Mesendoderm (in vitro differentiated cells): ENCODE measurements at regions not wholly inside any gene's neighbourhood (a gene's known extent, or its start where the extent isn't known, plus 50 kb on each side); places are given as distances from the start of the nearest gene placed in this dataset.
A peak's percentile ranks its signal among the peaks of the same experiment; 100 is the strongest.

ENCODE experiments used
- DNase-seq: peaks from one replicate; pipeline ENCODE4 v3.0.0; 2013
- H2AK5ac ChIP-seq: 2 replicates; pipeline ENCODE4 v1.6.1; 2013; ENCODE audit warnings: low read length, inconsistent platforms
- H2BK120ac ChIP-seq: 2 replicates; pipeline ENCODE4 v1.6.1; 2013; ENCODE audit warnings: low read depth, mild to moderate bottlenecking, low read length, moderate library complexity, mixed read lengths
- H2BK15ac ChIP-seq: replicated peaks from 2 replicates; pipeline ENCODE4 v1.6.1; 2013; ENCODE audit warnings: low read depth, mild to moderate bottlenecking, moderate library complexity
- H2BK5ac ChIP-seq: 2 replicates; pipeline ENCODE4 v1.6.1; 2013; ENCODE audit warnings: low read length, inconsistent platforms
- H3K18ac ChIP-seq: 2 replicates; pipeline ENCODE4 v1.6.1; 2013; ENCODE audit warnings: mild to moderate bottlenecking, low read length, mixed read lengths
- H3K23ac ChIP-seq: one replicate; pipeline ENCODE4 v1.6.1; 2013; ENCODE audit warnings: low read length
- H3K27ac ChIP-seq: 2 replicates; pipeline ENCODE4 v1.5.1; 2013; ENCODE audit warnings: low read depth, mild to moderate bottlenecking, inconsistent platforms, low read length, moderate library complexity
- H3K27me3 ChIP-seq: 2 replicates; pipeline ENCODE4 v1.6.1; 2013; ENCODE audit warnings: low read length, control low read depth, mild to moderate bottlenecking, inconsistent platforms; ENCODE audit not compliant: insufficient read depth, poor library complexity
- H3K36me3 ChIP-seq: 2 replicates; pipeline ENCODE4 v1.6.1; 2013; ENCODE audit warnings: low read length, inconsistent platforms; ENCODE audit not compliant: control insufficient read depth, insufficient read depth
- H3K4ac ChIP-seq: one replicate; pipeline ENCODE4 v1.6.1; 2013; ENCODE audit warnings: low read depth, mild to moderate bottlenecking, low read length, moderate library complexity
- H3K4me1 ChIP-seq: 2 replicates; pipeline ENCODE4 v1.6.1; 2013; ENCODE audit warnings: low read depth, low read length, inconsistent platforms; ENCODE audit not compliant: control insufficient read depth
- H3K4me2 ChIP-seq: 2 replicates; pipeline ENCODE4 v1.6.1; 2013; ENCODE audit warnings: low read length
- H3K4me3 ChIP-seq: 2 replicates; pipeline ENCODE4 v1.5.1; 2013; ENCODE audit warnings: mild to moderate bottlenecking, low read length
- H3K56ac ChIP-seq: one replicate; pipeline ENCODE4 v1.6.1; 2013; ENCODE audit warnings: low read length
- H3K79me1 ChIP-seq: 2 replicates; pipeline ENCODE4 v1.6.1; 2013; ENCODE audit warnings: low read length, inconsistent platforms
- H3K79me2 ChIP-seq: 2 replicates; pipeline ENCODE4 v1.6.1; 2013; ENCODE audit warnings: mild to moderate bottlenecking, low read length; ENCODE audit not compliant: control insufficient read depth, insufficient read depth
- H3K9ac ChIP-seq: 2 replicates; pipeline ENCODE4 v1.6.1; 2013; ENCODE audit warnings: low read length, inconsistent platforms
- H4K5ac ChIP-seq: one replicate; pipeline ENCODE4 v1.6.1; 2013; ENCODE audit warnings: low read length
- H4K8ac ChIP-seq: one replicate; pipeline ENCODE4 v1.6.1; 2013; ENCODE audit warnings: low read depth, mild to moderate bottlenecking, control low read depth, low read length, moderate library complexity
- WGBS: extraction: QIAGEN DNeasy Blood & Tissue Kit; methylation state at CpG from one replicate; pipeline ENCODE4 v1.1.7; 2013; ENCODE audit warnings: low lambda C conversion rate, missing lambda C conversion rate; ENCODE audit not compliant: insufficient coverage; ENCODE audit errors: extremely low coverage; 5-methylcytosine and 5-hydroxymethylcytosine counted together

- H2BK15ac ChIP-seq, result no peak overlapping the region
- no peak overlapping the region for H3K27ac ChIP-seq
- no peak overlapping the region for H3K4me2 ChIP-seq
- H3K4me3 ChIP-seq, result no peak overlapping the region
- no peak overlapping the region for H3K9ac ChIP-seq
- DNase-seq, result no peak
- no peaks in the 10 kb centered on the region for H3K36me3 ChIP-seq
- no peak overlapping the region for H2BK5ac ChIP-seq
- H4K8ac ChIP-seq, result no peak overlapping the region
- H3K4ac ChIP-seq, result no peak overlapping the region
- no peak overlapping the region for H4K5ac ChIP-seq
- no peaks in the 10 kb centered on the region for H3K4me1 ChIP-seq
- H3K23ac ChIP-seq, result no peak overlapping the region
- H3K18ac ChIP-seq, result no peak overlapping the region
- no CpG with 5 or more reads among the region's 2 CpGs for WGBS
- no peak overlapping the region for H3K56ac ChIP-seq
- no peaks in the 10 kb centered on the region for H3K79me1 ChIP-seq
- no peaks in the 10 kb centered on the region for H3K79me2 ChIP-seq
- no peaks in the 10 kb centered on the region for H3K27me3 ChIP-seq
- H2AK5ac ChIP-seq, result no peak overlapping the region
- no peak overlapping the region for H2BK120ac ChIP-seq
These were observed 189.4 kb upstream of the PREP start for GRCh38 chr6:105592329-105592728.

DNA sequence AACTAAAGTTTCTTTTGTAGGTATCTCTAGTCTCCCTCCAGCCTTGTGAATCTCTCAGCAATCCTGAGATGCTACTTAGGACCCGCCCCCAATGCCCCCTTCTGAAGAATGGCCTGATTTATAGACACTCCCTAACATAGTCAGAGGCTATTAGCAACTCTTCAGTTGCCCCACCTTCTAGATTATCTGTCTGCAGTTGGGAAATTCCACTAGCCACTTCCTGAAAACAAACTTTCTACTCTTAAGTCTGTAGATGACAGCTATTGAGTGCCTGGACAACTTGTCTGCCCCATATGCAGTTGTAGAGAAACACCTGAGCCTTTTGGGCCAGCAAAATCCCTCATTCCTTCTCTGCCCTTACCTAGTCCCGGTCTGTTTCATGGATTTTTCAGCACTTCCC is 188.2 kb upstream of the PREP start:
- no peak overlapping the region for H3K23ac ChIP-seq
- no peak overlapping the region for H4K5ac ChIP-seq
- no peak overlapping the region for H2BK120ac ChIP-seq
- no peak overlapping the region for H3K27ac ChIP-seq
- peak; percentile 55 for DNase-seq
- no peak overlapping the region for H2BK15ac ChIP-seq
- H3K4me3 ChIP-seq, result no peak overlapping the region
- H3K79me2 ChIP-seq, result no peaks in the 10 kb centered on the region
- no peak overlapping the region for H3K9ac ChIP-seq
- no peak overlapping the region for H3K4me2 ChIP-seq
- H3K79me1 ChIP-seq, result no peaks in the 10 kb centered on the region
- H3K56ac ChIP-seq, result no peak overlapping the region
- H2BK5ac ChIP-seq, result no peak overlapping the region
- no peak overlapping the region for H4K8ac ChIP-seq
- H3K4me1 ChIP-seq, result no peaks in the 10 kb centered on the region
- H3K27me3 ChIP-seq, result no peaks in the 10 kb centered on the region
- no CpG with 5 or more reads among the region's 2 CpGs for WGBS
- H2AK5ac ChIP-seq, result no peak overlapping the region
- no peaks in the 10 kb centered on the region for H3K36me3 ChIP-seq
- H3K4ac ChIP-seq, result no peak overlapping the region
- H3K18ac ChIP-seq, result no peak overlapping the region

GRCh38 chr6:105588123-105588710 is 185.3 kb upstream of the PREP start:
- Histone ChIP-seq H3K79me1 (no peaks in the 10 kb centered on the region), H3K4me3 (no peak overlapping the region), H3K4me2 (no peak overlapping the region), H3K27ac (no peak overlapping the region), H3K4ac (no peak overlapping the region), H4K5ac (no peak overlapping the region), H2BK120ac (no peak overlapping the region), H3K18ac (no peak overlapping the region), H4K8ac (no peak overlapping the region), H3K56ac (no peak overlapping the region), H3K9ac (no peak overlapping the region), H3K79me2 (no peaks in the 10 kb centered on the region), H2BK15ac (no peak overlapping the region), H2AK5ac (no peak overlapping the region), H3K36me3 (no peaks in the 10 kb centered on the region), H3K23ac (no peak overlapping the region), H3K27me3 (no peaks in the 10 kb centered on the region), H2BK5ac (no peak overlapping the region), H3K4me1 (no peaks in the 10 kb centered on the region)
- WGBS, result no CpG with 5 or more reads among the region's 6 CpGs
- no peak for DNase-seq

GRCh38 chr6:105587349-105588122 is 184.7 kb upstream of the PREP start:
- no CpG with 5 or more reads among the region's 23 CpGs for WGBS
- no peak overlapping the region for H2BK5ac ChIP-seq
- no peaks in the 10 kb centered on the region for H3K79me2 ChIP-seq
- H3K36me3 ChIP-seq, result no peaks in the 10 kb centered on the region
- DNase-seq, result no peak
- no peaks in the 10 kb centered on the region for H3K4me1 ChIP-seq
- no peak overlapping the region for H2BK15ac ChIP-seq
- H4K8ac ChIP-seq, result no peak overlapping the region
- no peak overlapping the region for H3K9ac ChIP-seq
- H3K56ac ChIP-seq, result no peak overlapping the region
- H3K23ac ChIP-seq, result no peak overlapping the region
- no peak overlapping the region for H3K27ac ChIP-seq
- H2BK120ac ChIP-seq, result no peak overlapping the region
- H4K5ac ChIP-seq, result no peak overlapping the region
- H3K4me3 ChIP-seq, result no peak overlapping the region
- H3K4ac ChIP-seq, result no peak overlapping the region
- no peak overlapping the region for H3K4me2 ChIP-seq
- H2AK5ac ChIP-seq, result no peak overlapping the region
- H3K79me1 ChIP-seq, result no peaks in the 10 kb centered on the region
- no peak overlapping the region for H3K18ac ChIP-seq
- H3K27me3 ChIP-seq, result no peaks in the 10 kb centered on the region

GRCh38 chr6:105578179-105578707 is 175.4 kb upstream of the PREP start:
- no CpG with 5 or more reads among the region's 1 CpG for WGBS
- Histone ChIP-seq H3K9ac (no peak overlapping the region), H3K27ac (no peak overlapping the region), H3K4me2 (no peak overlapping the region), H2BK5ac (no peak overlapping the region), H3K56ac (no peak overlapping the region), H3K79me2 (no peaks in the 10 kb centered on the region), H3K18ac (no peak overlapping the region), H3K36me3 (no peaks in the 10 kb centered on the region), H4K8ac (no peak overlapping the region), H3K79me1 (no peaks in the 10 kb centered on the region), H2BK15ac (no peak overlapping the region), H4K5ac (no peak overlapping the region), H3K4ac (no peak overlapping the region), H2BK120ac (no peak overlapping the region), H3K23ac (no peak overlapping the region), H3K27me3 (no peaks in the 10 kb centered on the region), H3K4me3 (no peak overlapping the region), H3K4me1 (no peaks in the 10 kb centered on the region), H2AK5ac (no peak overlapping the region)
- no peak for DNase-seq
